Dendritic cell treated with granulocyte-macrophage colony-stimulating factor and Interleukin-4, amounts not matched to agents 40 ng/mL and 50 ng/mL, for 4 days (primary cell): ENCODE measurements at regions not wholly inside any gene's neighbourhood (a gene's known extent, or its start where the extent isn't known, plus 50 kb on each side); places are given as distances from the start of the nearest gene placed in this dataset.

ENCODE experiments used
- H3K27ac Mint-ChIP-seq: one replicate; pipeline ENCODE4 v1.8.0; 2022; ENCODE audit warnings: mild to moderate bottlenecking, mixed read lengths
- H3K27me3 Mint-ChIP-seq: one replicate; pipeline ENCODE4 v1.8.0; 2022; ENCODE audit warnings: mild to moderate bottlenecking, mixed read lengths
- H3K36me3 Mint-ChIP-seq: one replicate; pipeline ENCODE4 v1.8.0; 2022; ENCODE audit warnings: low read depth, mixed read lengths
- H3K4me1 Mint-ChIP-seq: one replicate; pipeline ENCODE4 v1.8.0; 2022; ENCODE audit warnings: low read depth, mixed read lengths
- H3K4me3 Mint-ChIP-seq: one replicate; pipeline ENCODE4 v1.8.0; 2022; ENCODE audit warnings: mild to moderate bottlenecking, moderate library complexity, mixed read lengths
- H3K9me3 Mint-ChIP-seq: one replicate; pipeline ENCODE4 v1.8.0; 2022; ENCODE audit warnings: mixed read lengths
- intact Hi-C: fragments of 100-400 bp; cut with micrococcal nuclease; formaldehyde crosslinking; loops from one replicate; pipeline ENCODE4 v1.15.0; 2022

DNA sequence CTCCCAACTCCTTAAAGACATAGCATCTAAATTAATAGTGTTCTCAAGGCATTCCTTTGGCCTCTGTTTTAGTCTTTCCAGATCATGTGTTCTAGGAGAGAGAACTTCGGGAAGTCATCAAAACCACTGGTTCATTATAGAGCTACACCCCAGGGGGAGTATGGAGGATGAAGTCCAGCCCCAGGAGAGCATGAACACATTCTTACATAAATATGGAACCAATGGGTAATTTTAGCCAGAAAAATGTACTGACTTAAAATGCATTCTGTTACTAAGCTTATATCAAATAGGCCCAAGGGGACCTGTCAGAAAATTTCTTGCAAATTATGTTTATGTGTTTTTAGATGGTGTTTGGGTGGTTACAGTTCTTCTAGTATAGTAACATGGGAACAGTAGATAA is 165.2 kb downstream of the NTMT2 start:
- H3K27ac Mint-ChIP-seq = no peak overlapping the region
- no peak overlapping the region for H3K4me3 Mint-ChIP-seq
- H3K9me3 Mint-ChIP-seq = no peaks in the 10 kb centered on the region
- H3K27me3 Mint-ChIP-seq = no peaks in the 10 kb centered on the region
- intact Hi-C loops = no loop called here
- H3K4me1 Mint-ChIP-seq = no peaks in the 10 kb centered on the region
- H3K36me3 Mint-ChIP-seq = no peaks in the 10 kb centered on the region

DNA sequence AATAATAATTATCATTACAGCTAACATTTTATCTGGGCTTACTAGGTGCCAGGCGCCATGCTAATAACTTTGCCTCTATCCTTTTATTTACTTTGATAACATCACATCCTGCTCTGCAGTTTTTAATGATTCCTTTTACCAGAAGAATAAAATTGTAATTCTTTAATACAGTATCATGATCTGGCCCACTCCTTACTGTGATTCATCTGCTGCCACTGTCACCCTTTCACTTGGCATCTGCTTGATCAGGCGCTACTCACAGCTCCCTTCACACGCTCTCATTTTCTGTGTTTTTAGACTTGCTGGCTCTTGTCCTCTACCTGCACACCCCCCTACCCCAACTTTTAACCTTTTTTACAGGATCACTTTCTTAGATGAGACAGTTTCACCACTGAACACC is 167.5 kb downstream of the NTMT2 start:
- no peaks in the 10 kb centered on the region for H3K9me3 Mint-ChIP-seq
- H3K4me1 Mint-ChIP-seq = no peaks in the 10 kb centered on the region
- intact Hi-C loops = no loop called here
- H3K4me3 Mint-ChIP-seq = no peak overlapping the region
- H3K36me3 Mint-ChIP-seq = no peaks in the 10 kb centered on the region
- no peak overlapping the region for H3K27ac Mint-ChIP-seq
- H3K27me3 Mint-ChIP-seq = no peaks in the 10 kb centered on the region

DNA sequence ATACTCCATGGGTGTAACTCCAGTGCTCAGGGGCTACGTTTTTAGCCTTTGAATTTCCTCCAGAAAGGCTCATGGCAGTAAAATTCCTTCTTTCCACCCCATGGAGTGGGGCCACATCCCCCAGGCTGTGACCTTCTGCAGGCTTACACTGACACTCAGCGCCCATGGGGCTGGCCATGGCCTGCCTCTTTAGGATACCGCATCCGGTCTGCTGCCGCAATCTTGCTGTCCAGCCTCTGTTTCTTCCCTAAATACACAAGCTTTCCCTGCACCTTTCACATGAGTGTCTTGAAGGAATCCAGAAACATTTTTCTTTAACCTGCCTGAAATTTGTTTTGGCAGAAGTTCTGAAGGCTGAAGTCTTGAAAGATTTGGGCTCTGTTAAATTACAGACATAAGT is 170.5 kb downstream of the NTMT2 start:
- Mint-ChIP-seq H3K36me3 (no peaks in the 10 kb centered on the region), H3K9me3 (no peaks in the 10 kb centered on the region), H3K4me1 (no peaks in the 10 kb centered on the region), H3K27ac (no peak overlapping the region), H3K27me3 (no peaks in the 10 kb centered on the region), H3K4me3 (no peak overlapping the region)
- intact Hi-C loops = no loop called here

DNA sequence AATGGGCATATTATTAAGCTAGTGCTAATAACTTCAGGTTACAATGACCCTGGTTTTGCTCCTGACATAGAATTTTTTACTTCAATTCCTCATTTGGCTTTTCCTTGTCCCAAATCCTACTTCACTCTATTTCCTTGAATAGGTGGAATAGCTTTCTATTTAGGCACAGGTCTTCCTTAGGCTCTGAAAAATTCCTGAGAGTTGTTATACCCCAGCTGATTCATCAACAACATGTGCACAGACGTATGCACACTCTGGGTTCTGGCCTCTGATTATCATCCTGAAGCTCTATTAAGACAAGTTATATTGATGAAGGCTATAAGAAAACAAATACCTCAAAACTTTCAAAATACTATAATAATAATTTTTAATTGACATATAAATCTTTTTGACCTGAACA is 172.4 kb downstream of the NTMT2 start:
- Mint-ChIP-seq H3K36me3 (no peaks in the 10 kb centered on the region), H3K27me3 (no peaks in the 10 kb centered on the region)
- intact Hi-C loops = no loop called here

DNA sequence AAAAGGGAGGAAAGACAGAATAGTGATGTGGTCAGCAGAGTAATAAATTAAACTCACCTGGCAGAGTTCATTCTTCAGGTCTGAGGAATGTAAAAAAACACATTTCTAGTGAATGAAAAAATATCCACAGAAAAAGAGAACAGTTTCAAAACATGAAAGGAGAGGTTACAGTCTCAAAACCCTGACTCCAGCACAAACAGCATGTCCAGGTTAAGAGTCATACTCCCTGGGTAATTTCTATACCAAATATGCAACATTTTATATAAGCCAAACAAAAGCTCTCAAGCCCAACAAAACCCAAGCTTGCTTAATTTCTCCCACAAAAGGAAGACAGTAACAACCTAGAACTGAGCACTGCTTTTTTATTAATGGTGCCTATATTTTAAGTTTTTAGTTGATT is 173.0 kb downstream of the NTMT2 start:
- Mint-ChIP-seq H3K4me1 (no peaks in the 10 kb centered on the region), H3K27me3 (no peaks in the 10 kb centered on the region), H3K27ac (no peak overlapping the region), H3K9me3 (no peaks in the 10 kb centered on the region), H3K36me3 (no peaks in the 10 kb centered on the region), H3K4me3 (no peak overlapping the region)
- intact Hi-C loops = no loop called here

More for the DNA sequence above, 172.4 kb downstream of the NTMT2 start:
- no peak overlapping the region for H3K4me3 Mint-ChIP-seq
- H3K27ac Mint-ChIP-seq = no peak overlapping the region
- H3K4me1 Mint-ChIP-seq = no peaks in the 10 kb centered on the region
- no peaks in the 10 kb centered on the region for H3K9me3 Mint-ChIP-seq

DNA sequence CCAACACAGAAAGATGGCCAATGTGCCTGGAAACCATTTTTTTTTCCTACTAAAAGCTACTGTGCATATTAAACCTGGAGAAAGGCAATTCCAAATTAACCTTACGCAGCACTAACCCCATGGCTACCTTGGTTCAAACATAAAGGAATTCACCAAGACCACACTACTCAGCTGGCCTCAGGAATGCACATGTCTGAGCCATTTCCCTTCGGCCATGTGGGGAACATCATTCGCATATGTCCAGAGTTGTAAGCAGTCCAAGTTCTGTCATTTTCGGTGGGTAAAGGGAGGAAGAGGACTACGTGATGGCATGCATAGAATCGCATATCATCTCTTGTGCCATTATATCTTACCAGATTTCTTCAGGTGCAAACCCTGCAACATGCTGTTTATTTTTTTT is 175.4 kb downstream of the NTMT2 start:
- no peaks in the 10 kb centered on the region for H3K27me3 Mint-ChIP-seq
- intact Hi-C loops = no loop called here
- H3K4me1 Mint-ChIP-seq = no peaks in the 10 kb centered on the region
- H3K4me3 Mint-ChIP-seq = no peak overlapping the region
- H3K9me3 Mint-ChIP-seq = no peaks in the 10 kb centered on the region
- H3K36me3 Mint-ChIP-seq = no peaks in the 10 kb centered on the region
- H3K27ac Mint-ChIP-seq = no peak overlapping the region

DNA sequence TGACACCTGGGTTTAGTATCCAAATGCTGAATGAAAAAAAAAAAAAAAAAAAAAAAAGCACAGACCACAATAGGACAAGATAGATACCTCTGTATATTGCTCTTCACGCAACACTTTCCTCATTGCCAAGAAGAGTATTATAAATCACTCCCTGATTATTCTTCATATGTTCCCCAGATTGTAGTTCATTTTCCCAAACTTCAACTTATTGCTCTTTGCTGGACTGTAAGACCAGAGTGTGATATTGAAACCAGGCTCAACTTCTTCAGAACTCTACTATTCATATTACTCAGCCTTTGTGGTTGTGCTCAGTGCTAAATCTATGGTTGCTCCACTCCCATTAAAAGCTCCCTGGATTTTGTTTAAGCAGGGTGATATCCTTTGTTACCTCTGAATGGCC is 180.4 kb downstream of the NTMT2 start:
- no peak overlapping the region for H3K27ac Mint-ChIP-seq
- H3K9me3 Mint-ChIP-seq = no peaks in the 10 kb centered on the region
- H3K36me3 Mint-ChIP-seq = no peaks in the 10 kb centered on the region
- no peaks in the 10 kb centered on the region for H3K27me3 Mint-ChIP-seq
- intact Hi-C loops = no loop called here
- no peak overlapping the region for H3K4me3 Mint-ChIP-seq
- H3K4me1 Mint-ChIP-seq = no peaks in the 10 kb centered on the region

DNA sequence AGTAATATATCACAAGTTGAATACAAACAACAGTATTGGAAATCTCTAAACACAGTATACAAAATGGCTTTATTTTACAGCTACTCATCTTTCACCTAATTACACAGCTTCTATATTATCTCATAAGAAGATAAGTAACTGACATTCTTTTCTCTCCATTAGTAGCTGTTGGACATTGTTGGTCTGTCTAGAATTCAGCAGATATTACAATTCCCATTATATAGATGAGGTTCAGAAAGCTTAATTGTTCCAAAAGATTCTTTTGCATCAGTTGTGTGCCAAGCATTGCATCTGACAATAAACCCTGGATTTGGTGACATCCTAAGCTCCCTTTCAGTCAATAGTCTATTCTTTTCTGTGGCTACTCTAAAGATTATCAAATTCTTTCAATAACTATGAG is 187.0 kb downstream of the NTMT2 start:
- H3K36me3 Mint-ChIP-seq = no peaks in the 10 kb centered on the region
- intact Hi-C loops = no loop called here
- no peaks in the 10 kb centered on the region for H3K4me1 Mint-ChIP-seq
- no peak overlapping the region for H3K27ac Mint-ChIP-seq
- H3K9me3 Mint-ChIP-seq = no peaks in the 10 kb centered on the region
- H3K27me3 Mint-ChIP-seq = no peaks in the 10 kb centered on the region
- H3K4me3 Mint-ChIP-seq = no peak overlapping the region

DNA sequence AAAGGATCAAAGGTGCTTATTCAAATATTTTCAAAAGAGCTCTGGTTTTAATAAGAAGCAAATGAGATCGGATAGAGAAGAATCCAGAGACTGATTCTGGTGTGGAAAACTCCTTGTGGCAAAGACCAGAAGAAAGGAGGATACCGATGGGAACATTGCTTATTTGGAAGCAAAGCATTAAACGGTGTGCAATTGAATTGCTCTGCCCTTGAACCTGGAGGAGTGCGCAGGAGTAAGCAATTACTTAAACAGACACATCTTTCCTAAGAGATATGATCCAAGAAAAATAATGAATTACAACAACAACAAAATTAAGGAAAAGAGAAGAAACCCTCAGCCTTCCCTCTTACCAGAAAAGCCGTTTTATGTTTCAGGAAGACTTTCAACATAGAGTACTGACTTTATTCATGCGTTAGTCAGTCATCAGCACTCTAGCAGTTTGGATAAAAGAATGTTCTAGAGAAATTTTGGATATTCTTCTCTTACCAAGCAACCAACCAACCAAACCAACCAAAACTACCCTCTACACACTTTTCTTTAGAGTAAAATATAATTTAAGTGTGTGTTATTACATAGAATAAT is 191.7 kb downstream of the NTMT2 start:
- H3K27me3 Mint-ChIP-seq = no peaks in the 10 kb centered on the region
- H3K9me3 Mint-ChIP-seq = no peaks in the 10 kb centered on the region
- no peaks in the 10 kb centered on the region for H3K4me1 Mint-ChIP-seq
- no peak overlapping the region for H3K4me3 Mint-ChIP-seq
- H3K27ac Mint-ChIP-seq = no peak overlapping the region
- no peaks in the 10 kb centered on the region for H3K36me3 Mint-ChIP-seq
- intact Hi-C loops = no loop called here

DNA sequence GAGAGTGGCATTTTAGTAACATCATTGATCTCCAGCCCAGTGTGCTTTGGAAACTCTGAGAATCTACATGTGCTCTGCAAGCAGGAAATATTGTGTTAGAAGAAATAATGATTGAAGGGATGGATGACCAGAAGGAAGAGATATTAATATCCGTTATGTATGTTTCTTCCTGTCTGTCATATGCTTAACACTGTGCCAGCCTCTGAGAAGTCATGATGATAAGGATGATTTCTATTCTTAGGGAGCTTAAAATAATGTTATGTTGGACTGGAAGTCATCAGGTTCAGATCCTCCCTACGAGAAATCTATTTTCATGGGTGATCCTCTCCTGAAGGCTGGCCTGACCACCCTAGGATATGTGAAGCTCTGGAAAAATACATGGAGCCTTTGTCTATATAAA is 192.4 kb upstream of the GORAB start:
- Mint-ChIP-seq H3K4me3 (no peak overlapping the region), H3K36me3 (no peaks in the 10 kb centered on the region), H3K27me3 (no peaks in the 10 kb centered on the region), H3K9me3 (no peaks in the 10 kb centered on the region), H3K27ac (no peak overlapping the region), H3K4me1 (no peaks in the 10 kb centered on the region)
- intact Hi-C loops = no loop called here

DNA sequence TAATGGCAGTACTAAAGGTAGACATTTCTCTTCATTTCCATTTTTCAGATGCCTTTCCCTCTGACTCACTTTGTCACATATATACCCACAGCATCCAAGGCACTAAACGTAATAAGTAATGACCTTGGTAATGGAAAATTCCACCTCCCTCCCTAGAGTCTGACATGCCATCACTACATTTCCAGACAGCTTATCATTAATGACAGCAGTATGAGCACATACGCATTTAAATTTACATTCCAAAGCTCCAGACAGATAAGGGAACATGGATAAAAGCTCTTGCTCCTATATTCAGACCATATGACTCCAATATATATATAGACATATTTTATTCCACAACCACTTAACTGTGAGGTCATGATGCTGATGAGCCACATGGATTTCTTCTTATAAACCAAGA is 191.7 kb upstream of the GORAB start:
- H3K27ac Mint-ChIP-seq = no peak overlapping the region
- H3K9me3 Mint-ChIP-seq = no peaks in the 10 kb centered on the region
- no peak overlapping the region for H3K4me3 Mint-ChIP-seq
- H3K27me3 Mint-ChIP-seq = no peaks in the 10 kb centered on the region
- H3K36me3 Mint-ChIP-seq = no peaks in the 10 kb centered on the region
- intact Hi-C loops = no loop called here
- no peaks in the 10 kb centered on the region for H3K4me1 Mint-ChIP-seq

DNA sequence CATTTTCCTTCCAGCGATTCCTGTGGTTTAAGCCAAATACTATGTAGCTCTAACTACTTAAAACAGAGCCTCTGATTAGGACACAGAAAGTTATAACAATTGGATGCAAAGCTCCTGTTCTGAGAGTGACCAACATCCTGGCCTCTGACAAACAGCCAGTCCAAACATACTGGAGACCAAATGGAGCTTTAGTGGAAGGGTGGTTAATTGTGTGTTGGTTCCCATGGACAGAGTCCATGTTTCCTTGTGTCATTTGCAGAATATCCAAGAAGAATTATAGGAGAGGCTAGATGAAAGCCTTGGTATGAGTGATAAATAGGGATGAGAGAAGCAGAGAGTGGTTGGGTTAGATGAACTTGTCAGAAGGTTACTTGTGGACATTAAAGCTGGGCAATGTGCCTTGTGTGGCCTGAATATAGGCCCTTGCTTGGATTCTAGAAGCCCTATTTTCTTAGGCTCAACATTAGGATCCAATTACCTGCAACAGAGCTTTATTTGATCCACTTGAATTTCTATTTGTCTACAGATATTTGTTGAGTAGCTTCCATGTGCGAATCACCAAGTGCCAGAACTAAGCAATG is 180.5 kb upstream of the GORAB start:
- H3K36me3 Mint-ChIP-seq = no peaks in the 10 kb centered on the region
- no peaks in the 10 kb centered on the region for H3K9me3 Mint-ChIP-seq
- H3K4me3 Mint-ChIP-seq = no peak overlapping the region
- no peaks in the 10 kb centered on the region for H3K27me3 Mint-ChIP-seq
- H3K4me1 Mint-ChIP-seq = no peaks in the 10 kb centered on the region
- no peak overlapping the region for H3K27ac Mint-ChIP-seq
- intact Hi-C loops = no loop called here

DNA sequence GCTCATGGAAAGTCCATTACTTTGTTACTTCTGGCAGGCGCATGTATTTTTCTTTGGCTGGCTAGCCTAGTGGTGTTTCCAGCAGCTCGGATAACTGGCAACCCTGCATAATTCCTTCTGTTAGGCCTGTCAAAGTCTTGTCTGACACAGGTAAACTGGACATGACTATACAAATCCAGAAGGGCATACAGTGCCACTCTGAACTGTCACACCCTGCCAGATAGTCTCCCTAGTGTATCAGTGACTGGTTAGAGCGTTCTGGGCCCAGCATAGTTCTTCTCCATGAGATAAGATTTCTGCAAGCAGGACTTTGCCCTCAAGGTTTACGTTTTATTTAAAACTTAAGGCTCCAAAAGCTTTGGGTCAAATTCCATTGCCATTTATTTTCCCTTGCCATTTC is 177.7 kb upstream of the GORAB start:
- intact Hi-C loops = no loop called here
- Mint-ChIP-seq H3K4me3 (no peak overlapping the region), H3K27me3 (no peaks in the 10 kb centered on the region), H3K4me1 (no peaks in the 10 kb centered on the region), H3K9me3 (peaks cover 9% of the 10 kb centered on the region), H3K36me3 (no peaks in the 10 kb centered on the region), H3K27ac (no peak overlapping the region)

DNA sequence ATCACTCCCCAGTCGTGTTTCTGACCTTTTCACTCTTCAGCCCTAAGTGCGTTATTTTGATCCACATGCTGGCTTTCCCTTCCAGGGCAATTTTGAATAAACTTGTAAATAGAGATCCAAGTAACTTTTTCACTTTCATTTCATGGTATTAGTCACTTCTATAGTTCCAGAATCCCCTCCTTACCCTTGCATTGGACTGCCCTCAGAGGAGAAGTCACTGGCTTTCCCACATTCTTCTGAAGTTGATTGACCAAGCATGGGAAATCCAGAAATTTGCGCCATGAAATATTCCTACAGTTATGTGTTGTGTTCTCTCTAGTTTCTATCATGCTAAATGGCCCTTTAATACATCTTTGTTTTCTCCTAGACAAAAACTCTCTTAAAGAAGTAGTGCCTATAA is 177.3 kb upstream of the GORAB start:
- no peak overlapping the region for H3K4me3 Mint-ChIP-seq
- H3K36me3 Mint-ChIP-seq = no peaks in the 10 kb centered on the region
- H3K4me1 Mint-ChIP-seq = no peaks in the 10 kb centered on the region
- intact Hi-C loops = no loop called here
- H3K9me3 Mint-ChIP-seq = peaks cover 12% of the 10 kb centered on the region
- no peaks in the 10 kb centered on the region for H3K27me3 Mint-ChIP-seq
- no peak overlapping the region for H3K27ac Mint-ChIP-seq

DNA sequence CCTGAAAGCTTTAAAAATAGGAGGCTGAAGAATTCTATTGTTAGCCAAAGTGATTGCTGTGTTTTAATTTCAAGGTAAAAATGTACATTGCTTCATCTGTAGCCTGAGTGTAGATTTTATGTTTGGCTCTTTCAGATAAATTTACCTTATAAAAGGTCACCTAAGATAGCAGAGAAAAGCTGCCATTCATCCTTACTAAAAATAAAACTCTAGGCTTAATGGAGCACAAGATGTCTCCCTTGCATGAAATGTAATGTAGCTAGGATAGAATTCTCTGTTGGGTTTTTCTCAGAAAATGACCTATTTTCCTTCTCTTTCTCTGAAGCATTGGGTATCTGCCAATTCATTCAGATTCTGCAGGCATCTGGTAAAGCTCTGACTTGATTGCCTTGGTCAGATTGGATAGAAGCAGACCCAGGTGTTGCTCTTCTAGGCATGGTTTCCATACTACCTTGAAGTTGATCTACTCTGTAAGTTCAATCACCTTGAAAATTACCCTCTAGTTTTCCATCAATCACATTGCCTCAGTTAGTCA is 176.6 kb upstream of the GORAB start:
- intact Hi-C loops = no loop called here
- H3K27me3 Mint-ChIP-seq = no peaks in the 10 kb centered on the region
- no peaks in the 10 kb centered on the region for H3K4me1 Mint-ChIP-seq
- H3K27ac Mint-ChIP-seq = no peak overlapping the region
- H3K9me3 Mint-ChIP-seq = peaks cover 18% of the 10 kb centered on the region
- no peak overlapping the region for H3K4me3 Mint-ChIP-seq
- no peaks in the 10 kb centered on the region for H3K36me3 Mint-ChIP-seq
